ENCODE measurements at regions not wholly inside any gene's neighbourhood (a gene's known extent, or its start where the extent isn't known, plus 50 kb on each side); places are given as distances from the start of the nearest gene placed in this dataset.
"Not testable (repeated sequence)": the region's sequence is repeated elsewhere in the genome, so short reads cannot be mapped to it uniquely, and the experiment has no call there.

DNA sequence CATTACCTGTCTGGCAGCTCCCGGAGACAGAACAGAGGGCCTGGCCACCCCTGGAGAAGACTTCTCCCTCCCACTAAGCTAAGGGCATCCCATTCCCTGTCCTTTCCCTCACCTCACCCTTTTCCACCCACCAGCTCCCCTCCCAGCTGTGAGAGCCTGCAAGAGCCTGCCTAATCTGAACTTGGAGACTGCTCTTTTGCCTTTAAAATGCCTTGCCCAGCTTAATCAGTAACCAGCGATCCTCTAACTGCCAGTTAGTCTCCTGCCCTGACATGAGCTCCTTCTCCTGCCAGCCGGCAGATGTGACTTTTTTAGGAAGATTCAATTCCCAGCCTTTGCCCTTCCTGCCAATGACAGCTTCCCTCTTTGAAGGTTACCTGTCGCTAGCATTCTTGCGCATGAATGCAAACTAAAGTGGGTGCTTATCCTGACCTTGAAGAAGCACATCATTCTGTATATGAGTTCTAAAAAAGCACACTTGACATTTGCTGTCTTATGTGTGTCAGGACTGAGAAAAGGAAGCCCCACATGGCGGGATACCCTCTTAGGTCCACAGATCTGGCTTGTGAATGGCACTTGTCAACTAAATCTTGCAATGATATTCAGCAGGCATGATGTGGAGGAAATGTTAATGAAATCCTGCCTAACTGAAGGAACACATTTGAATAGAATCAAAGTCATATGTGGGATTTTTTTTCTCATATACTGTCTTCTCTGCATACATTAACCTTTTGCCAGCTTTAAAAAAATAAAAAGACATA lies 411.2 kb upstream of the SLC30A5 start:
- no peaks in the 10 kb centered on the region for H3K36me3 ChIP-seq
- H3K27me3 ChIP-seq: no peaks in the 10 kb centered on the region
- TF ChIP-seq, protein P1, sequence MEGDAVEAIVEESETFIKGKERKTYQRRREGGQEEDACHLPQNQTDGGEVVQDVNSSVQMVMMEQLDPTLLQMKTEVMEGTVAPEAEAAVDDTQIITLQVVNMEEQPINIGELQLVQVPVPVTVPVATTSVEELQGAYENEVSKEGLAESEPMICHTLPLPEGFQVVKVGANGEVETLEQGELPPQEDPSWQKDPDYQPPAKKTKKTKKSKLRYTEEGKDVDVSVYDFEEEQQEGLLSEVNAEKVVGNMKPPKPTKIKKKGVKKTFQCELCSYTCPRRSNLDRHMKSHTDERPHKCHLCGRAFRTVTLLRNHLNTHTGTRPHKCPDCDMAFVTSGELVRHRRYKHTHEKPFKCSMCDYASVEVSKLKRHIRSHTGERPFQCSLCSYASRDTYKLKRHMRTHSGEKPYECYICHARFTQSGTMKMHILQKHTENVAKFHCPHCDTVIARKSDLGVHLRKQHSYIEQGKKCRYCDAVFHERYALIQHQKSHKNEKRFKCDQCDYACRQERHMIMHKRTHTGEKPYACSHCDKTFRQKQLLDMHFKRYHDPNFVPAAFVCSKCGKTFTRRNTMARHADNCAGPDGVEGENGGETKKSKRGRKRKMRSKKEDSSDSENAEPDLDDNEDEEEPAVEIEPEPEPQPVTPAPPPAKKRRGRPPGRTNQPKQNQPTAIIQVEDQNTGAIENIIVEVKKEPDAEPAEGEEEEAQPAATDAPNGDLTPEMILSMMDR (IDR thresholded peaks at IDR 0.05): no peak
- TF ChIP-seq POLR2AphosphoS5 (IDR thresholded peaks at IDR 0.05): no peak
- no peak for TF ChIP-seq POLR2A (IDR thresholded peaks at IDR 0.05; ENCODE audit: low read depth)
- TF ChIP-seq EP300 (IDR thresholded peaks at IDR 0.05): no peak
- no peak overlapping the region for H3K27ac ChIP-seq (replicated peaks in 1 of 4)
- no peaks in the 10 kb centered on the region for H3K9me3 ChIP-seq
- no peaks in the 10 kb centered on the region for H3K4me1 ChIP-seq
- DNase-seq (ENCODE audit: extremely low spot score): no peak
- intact Hi-C loops (cut with DNase I): no loop called here
- no peak overlapping the region for H3K4me3 ChIP-seq
- 85% methylated on average over 6 of the region's 6 CpGs for whole genome bisulfite sequencing

DNA sequence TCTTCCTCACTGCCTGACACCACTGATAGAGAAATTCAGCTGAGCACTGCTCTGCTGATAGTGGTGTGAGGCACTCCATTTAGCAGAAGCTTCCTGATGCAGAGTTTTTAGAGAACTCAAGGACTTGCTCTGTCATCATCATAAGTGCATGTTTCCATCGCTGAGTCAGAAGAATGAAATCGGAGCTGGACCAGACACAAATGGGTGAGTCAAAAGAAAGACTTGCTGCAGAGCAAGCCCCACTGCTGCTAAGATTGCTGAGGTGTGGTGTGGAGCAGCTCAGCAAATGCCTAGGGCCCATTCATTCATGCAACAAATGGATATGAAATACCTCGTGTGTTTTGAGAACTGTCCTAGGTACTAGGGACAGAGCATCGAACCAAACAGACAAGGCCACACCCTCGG lies 410.2 kb upstream of the SLC30A5 start:
- no peaks in the 10 kb centered on the region for H3K4me1 ChIP-seq
- no peaks in the 10 kb centered on the region for H3K9me3 ChIP-seq
- H3K36me3 ChIP-seq: no peaks in the 10 kb centered on the region
- TF ChIP-seq POLR2AphosphoS5 (IDR thresholded peaks at IDR 0.05): peak in 1 of 2 donors; percentile 18
- TF ChIP-seq, protein P1 (IDR thresholded peaks at IDR 0.05): no peak
- H3K27me3 ChIP-seq: no peaks in the 10 kb centered on the region
- H3K27ac ChIP-seq (replicated peaks in 1 of 4): no peak overlapping the region
- H3K4me3 ChIP-seq: no peak overlapping the region
- intact Hi-C loops (cut with DNase I): no loop called here
- WGBS: 60% methylated on average over 5 of the region's 5 CpGs
- peak; percentile 64 for DNase-seq (ENCODE audit: extremely low spot score)

DNA sequence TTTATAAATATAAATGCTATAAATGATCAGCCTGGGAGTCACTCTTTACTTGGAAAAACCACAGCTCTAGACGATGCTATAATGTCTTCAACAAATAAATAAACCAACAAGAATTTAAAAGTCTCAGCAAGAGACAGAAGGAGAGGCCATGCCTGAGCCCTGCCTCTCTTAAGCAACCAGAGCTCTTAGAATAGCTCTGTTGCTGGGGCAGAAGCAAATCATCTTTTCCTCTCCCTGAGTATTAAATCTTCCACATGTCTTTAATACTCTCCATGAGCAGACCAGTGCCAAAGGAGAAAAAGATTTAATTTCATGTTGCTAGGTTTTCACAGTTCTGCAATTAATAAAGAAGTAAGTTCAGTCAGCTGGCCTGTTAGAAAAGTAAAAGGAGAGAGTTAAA lies 408.0 kb upstream of the SLC30A5 start:
- TF ChIP-seq POLR2AphosphoS5 (IDR thresholded peaks at IDR 0.05) (no peak), EP300 (IDR thresholded peaks at IDR 0.05) (no peak), POLR2A (IDR thresholded peaks at IDR 0.05; ENCODE audit: low read depth) (no peak)
- TF ChIP-seq, protein P1 (IDR thresholded peaks at IDR 0.05): no peak
- no peaks in the 10 kb centered on the region for H3K36me3 ChIP-seq
- intact Hi-C loops (cut with DNase I): no loop called here
- H3K27ac ChIP-seq (replicated peaks in 1 of 4): no peak overlapping the region
- no peaks in the 10 kb centered on the region for H3K4me1 ChIP-seq
- H3K4me3 ChIP-seq: no peak overlapping the region
- WGBS: 48% methylated on average over 1 of the region's 1 CpG
- no peaks in the 10 kb centered on the region for H3K27me3 ChIP-seq
- H3K9me3 ChIP-seq: no peaks in the 10 kb centered on the region
- no peak for DNase-seq (ENCODE audit: extremely low spot score)

DNA sequence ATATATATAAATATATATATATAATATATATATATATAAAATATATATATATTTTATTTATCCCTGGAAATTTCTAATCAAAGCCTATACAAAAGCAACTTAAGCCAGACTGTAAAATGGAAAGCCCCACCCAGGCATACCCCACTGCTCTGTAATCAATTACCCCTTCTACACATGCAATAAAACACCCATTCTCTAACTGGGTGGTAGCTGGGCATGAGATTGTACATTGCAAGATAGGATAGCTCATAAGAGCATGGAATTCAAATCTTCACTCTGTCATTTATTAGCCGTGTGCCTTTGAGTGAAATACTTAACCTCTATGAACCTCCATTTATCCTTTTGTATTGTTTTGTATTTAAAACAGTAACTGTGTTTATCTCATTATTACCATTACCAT lies 405.3 kb upstream of the SLC30A5 start:
- Histone ChIP-seq H3K4me1 (no peaks in the 10 kb centered on the region), H3K27ac (replicated peaks in 1 of 4) (no peak overlapping the region), H3K9me3 (peaks cover 0 to 12% (median 4%) of the 10 kb centered on the region in 4 donors), H3K27me3 (no peaks in the 10 kb centered on the region), H3K4me3 (no peak overlapping the region), H3K36me3 (no peaks in the 10 kb centered on the region)
- no peak for DNase-seq (ENCODE audit: extremely low spot score)
- 93% methylated on average over 1 of the region's 1 CpG for WGBS
- intact Hi-C loops (cut with DNase I): no loop called here
- no peak for TF ChIP-seq EP300 (IDR thresholded peaks at IDR 0.05)
- TF ChIP-seq, protein P1 (IDR thresholded peaks at IDR 0.05): no peak
- no peak for TF ChIP-seq POLR2A (IDR thresholded peaks at IDR 0.05; ENCODE audit: low read depth)
- TF ChIP-seq POLR2AphosphoS5 (IDR thresholded peaks at IDR 0.05): no peak

DNA sequence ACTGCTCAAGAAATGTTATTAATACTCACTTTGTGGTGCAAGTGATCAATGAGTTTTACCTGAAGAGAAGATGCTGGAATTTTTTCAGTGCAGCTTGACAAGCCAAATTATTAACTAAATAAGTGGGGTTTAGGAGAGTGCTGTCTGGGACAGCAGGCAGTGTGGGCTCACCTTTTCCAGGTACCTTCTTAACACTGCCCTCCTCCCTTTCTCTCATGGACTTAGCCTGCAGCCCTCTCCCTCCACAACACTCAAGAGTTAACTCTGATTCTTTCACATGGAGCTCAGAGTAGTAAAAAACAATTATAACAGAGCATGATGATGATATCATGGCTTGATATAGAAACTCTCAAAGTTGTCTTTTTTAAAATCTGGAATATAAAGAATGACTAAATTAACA lies 404.8 kb upstream of the SLC30A5 start:
- peaks cover 0 to 12% (median 4%) of the 10 kb centered on the region in 4 donors for H3K9me3 ChIP-seq
- no peaks in the 10 kb centered on the region for H3K4me1 ChIP-seq
- peak; percentile 5 for DNase-seq (ENCODE audit: extremely low spot score)
- TF ChIP-seq, protein P1 (IDR thresholded peaks at IDR 0.05): no peak
- TF ChIP-seq EP300 (IDR thresholded peaks at IDR 0.05): no peak
- TF ChIP-seq POLR2AphosphoS5 (IDR thresholded peaks at IDR 0.05): no peak
- TF ChIP-seq POLR2A (IDR thresholded peaks at IDR 0.05; ENCODE audit: low read depth): no peak
- no peaks in the 10 kb centered on the region for H3K36me3 ChIP-seq
- no peak overlapping the region for H3K27ac ChIP-seq (replicated peaks in 1 of 4)
- H3K4me3 ChIP-seq: no peak overlapping the region
- intact Hi-C loops (cut with DNase I): no loop called here
- no peaks in the 10 kb centered on the region for H3K27me3 ChIP-seq

DNA sequence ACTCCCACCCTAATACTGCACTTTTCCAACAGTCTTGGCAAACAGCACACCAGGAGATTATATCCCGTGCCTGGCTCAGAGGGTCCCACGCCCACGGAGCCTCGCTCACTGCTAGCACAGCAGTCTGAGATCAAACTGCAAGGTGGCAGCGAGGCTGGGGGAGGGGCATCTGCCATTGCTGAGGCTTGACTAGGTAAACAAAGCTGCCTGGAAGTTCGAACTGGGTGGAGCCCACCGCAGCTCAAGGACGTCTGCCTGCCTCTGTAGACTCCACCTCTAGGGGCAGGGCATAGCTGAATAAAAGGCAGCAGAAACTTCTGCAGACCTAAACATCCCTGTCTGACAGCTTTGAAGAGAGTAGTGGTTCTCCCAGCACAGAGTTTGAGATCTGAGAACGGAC lies 401.9 kb upstream of the SLC30A5 start:
- H3K4me3 ChIP-seq; intact Hi-C loops (cut with DNase I); H3K27ac ChIP-seq (replicated peaks in 1 of 4); H3K27me3 ChIP-seq; H3K4me1 ChIP-seq; H3K36me3 ChIP-seq; DNase-seq (ENCODE audit: extremely low spot score): not testable (repeated sequence)
- 82% methylated on average over 8 of the region's 9 CpGs for WGBS
- peaks cover 0 to 12% (median 4%) of the 10 kb centered on the region in 4 donors for H3K9me3 ChIP-seq
